SK-N-MC (cell line): ENCODE measurements at regions not wholly inside any gene's neighbourhood (a gene's known extent, or its start where the extent isn't known, plus 50 kb on each side); places are given as distances from the start of the nearest gene placed in this dataset.

ENCODE experiments used
- EZH2 ChIP-seq: fragments of 200-600 bp; sonication (generic); IDR thresholded peaks from one replicate; pipeline ENCODE4 v1.6.1; 2017; ENCODE audit warnings: antibody characterized with exemption
- POLR2AphosphoS5 ChIP-seq: IDR thresholded peaks from 2 replicates; pipeline ENCODE4 v1.6.1; 2012; ENCODE audit warnings: mild to moderate bottlenecking, low read depth, low read length, borderline replicate concordance

DNA sequence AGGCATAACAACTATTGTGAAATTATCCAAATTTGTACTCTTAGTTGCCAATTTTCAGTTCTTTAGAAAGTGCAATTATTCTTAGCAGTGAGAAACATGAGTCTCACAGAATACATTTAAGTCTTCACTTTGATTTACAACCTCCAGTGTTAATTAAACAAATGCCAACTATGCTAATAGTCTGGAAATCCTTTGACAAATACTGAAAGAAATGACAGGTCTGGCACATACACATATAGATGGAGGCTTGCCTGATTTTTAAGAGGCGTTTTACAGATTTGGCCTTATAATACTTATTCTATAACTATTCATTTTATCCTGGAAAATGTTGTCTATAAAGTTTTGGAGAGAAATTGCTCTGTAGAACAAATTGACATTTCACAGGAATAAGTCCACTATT lies 320.1 kb downstream of the TRIML1 start:
- no peak for TF ChIP-seq EZH2
- TF ChIP-seq POLR2AphosphoS5, result no peak
